CD4-positive, alpha-beta T cell treated with Interleukin-17A for 4 hours (primary cell): ENCODE measurements at regions not wholly inside any gene's neighbourhood (a gene's known extent, or its start where the extent isn't known, plus 50 kb on each side); places are given as distances from the start of the nearest gene placed in this dataset.
"Not testable (repeated sequence)": the region's sequence is repeated elsewhere in the genome, so short reads cannot be mapped to it uniquely, and the experiment has no call there.

Experiments
- DNase-seq: peaks from one replicate; pipeline ENCODE4 v3.0.0-alpha.2; 2020; ENCODE audit warnings: mixed read lengths

DNA sequence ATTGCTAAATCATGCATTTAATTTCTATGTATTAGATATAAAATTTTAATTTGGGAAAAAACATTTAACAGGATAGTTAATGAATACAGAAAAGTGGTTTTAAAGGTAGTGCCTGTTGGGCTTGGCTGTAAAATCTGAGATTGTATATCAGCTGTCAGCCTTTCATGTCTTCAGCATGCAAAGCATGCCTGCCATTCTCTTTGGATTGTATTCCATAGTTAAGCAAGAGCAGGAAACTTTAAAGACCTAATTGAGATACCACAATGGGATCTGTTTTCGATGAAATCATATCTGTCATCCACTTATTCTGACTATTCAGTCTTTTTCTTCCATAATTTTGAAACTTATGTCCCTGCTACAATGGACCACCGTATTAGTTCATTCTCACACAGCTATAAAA, 451.0 kb upstream of the DDI1 start:
- DNase-seq = no peak

DNA sequence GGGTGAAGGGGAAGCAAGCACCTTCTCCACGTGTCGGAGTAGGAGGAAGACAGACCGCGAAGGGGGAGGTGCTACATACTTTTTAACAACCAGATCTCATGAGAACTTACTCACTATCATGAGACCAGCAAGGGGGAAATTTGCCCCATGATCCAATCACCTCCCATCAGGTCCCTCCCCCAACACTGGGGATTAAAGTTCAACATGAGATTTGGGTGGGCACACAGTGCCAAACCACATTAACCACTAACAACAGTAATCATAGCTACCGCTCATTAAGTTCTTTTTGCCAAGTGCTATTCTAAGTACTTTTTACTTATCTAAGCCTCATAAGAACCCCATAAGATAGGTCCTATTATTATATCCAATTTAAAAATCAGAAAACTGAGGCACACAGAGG, 450.5 kb upstream of the DDI1 start:
- no peak for DNase-seq

DNA sequence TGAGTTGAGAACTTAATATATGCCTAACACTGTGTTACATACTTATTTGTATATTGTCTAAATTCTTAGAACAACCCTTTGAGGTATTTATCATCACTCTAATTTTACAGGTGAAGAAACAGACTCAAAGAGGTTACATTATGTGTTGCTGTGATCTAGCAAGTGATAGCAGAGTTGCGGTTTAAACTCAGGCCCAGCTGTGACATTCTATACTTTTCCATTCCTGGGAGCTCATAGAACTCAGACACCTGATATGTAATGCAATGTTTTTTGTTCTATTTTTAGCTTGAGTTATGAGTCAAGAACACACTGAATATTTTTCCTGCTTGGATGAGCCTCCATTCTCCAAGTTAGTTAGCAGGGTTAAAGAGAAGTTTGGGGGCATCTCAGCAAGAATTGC, 449.7 kb upstream of the DDI1 start:
- DNase-seq = no peak

DNA sequence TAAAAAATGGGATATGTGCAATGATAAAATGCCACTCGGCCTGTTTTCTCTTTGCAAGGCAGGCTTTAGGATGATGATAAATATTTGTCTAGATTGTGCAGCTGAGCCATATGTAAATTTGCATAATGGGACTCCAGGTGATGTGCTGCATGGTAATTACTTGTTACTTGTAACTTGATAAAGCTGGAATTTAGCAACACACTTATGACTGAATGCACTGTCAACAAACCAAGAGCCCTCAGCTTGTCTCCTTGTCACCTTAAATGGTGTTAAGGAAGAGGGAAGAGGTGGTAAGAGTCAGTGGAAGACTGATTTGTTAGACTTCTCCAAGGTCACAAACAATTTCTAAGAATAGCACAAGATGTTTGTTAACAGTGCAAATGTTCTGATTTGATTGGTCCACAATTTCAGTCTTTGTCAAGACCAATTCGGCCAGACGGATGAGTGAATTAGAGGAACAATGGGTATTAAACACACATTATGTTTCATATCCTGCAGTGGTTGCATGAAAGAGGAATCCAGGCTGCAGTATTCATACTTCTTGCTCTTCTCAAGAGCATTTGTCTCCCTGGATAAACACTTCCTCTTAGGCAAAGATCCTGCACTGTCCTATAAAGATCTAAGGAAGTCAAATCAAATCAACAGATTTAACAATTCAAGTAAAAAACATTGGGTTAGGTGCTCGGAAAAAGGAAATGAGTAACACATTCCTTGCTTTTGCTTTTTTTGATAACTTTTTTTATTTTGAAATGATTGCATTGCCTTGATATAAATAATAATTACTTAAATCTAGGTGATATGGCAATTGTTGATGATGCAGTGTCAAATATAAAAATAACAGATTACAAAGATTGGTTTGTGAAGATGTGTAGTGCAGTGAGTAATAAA, 448.3 kb upstream of the DDI1 start:
- DNase-seq = no peak

DNA sequence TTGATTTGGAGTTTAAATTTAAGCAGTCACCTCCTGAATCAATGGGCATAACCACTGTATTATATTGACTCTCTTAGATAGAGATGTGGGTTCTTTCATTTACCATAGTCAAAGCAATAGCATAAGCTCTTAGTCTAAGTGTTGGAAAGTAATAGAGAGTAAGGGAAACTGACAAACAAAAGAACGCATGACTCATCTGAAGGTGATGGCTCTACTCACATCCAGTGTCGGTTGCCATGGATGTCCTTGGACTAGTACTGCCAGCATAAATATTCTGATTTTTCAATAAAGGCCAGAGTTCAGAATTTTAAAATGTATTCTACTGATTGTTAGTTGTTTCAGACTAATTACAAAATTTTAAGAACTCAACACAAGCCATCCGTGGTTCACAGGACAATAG, 444.9 kb upstream of the DDI1 start:
- DNase-seq = no peak

DNA sequence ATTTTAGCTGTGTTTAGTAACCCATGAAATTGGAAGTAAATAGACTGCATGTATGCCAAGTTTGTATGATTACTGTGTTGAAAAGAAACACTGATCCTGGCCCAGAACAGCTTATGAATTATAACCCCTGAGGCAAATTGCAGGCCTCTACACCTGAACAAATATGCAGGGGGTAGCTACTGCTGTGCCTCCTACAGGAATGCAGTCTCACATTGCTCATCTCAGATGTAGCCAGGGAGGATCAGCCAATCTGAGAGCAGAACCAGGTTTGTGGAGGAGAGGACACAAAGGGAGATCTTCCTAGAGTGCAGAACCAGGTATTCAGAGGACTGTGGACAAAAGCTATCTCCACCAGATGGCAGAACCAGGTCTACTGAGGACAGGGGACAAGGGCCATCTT, 442.2 kb upstream of the DDI1 start:
- no peak for DNase-seq

DNA sequence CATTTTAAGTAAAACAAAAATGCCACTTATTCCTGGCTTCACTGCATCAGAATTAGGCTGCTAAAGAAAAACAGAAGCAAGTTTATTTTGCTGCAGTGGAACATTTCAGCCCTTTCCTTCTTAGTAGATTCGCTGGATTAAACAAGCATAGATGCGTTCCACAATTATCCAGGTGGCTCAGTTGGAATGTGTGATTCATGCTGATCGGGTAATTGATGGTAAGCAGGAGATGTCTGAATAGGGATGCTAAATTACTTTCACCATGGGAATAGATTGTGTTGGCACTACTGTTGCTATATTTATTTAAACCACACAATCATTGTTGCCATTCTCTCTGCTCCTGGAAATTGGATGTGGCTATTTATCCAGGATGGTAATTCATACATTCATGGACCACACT, 440.1 kb upstream of the DDI1 start:
- no peak for DNase-seq

DNA sequence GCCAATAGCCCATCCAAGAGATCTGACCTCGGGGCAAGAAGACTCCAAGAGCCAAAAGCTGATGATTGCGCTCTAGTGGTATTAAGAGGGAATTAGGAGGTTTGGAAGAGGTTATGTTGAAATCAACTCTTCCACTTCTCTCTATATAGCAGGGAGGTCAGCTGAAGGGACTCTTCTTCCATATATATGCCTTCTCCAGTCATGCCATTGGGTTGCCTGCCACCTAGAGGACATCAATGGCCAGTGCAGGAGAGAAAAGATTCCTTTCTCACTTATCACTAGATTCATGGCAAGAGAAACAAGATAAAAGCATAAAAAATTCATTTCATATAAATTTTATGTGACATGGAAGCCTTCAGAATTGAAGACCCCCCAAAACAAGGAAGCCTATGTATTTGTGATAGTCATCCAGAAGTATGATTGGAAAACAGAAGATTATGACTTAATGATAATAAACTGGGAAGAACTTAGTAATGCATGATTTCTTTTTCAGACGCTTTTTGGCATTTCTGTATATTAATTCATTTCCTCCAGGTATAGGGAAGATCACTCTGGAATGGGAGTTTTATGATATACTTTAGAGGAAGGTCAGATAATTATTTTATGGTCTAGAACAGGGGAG, 435.1 kb upstream of the DDI1 start:
- DNase-seq = no peak

DNA sequence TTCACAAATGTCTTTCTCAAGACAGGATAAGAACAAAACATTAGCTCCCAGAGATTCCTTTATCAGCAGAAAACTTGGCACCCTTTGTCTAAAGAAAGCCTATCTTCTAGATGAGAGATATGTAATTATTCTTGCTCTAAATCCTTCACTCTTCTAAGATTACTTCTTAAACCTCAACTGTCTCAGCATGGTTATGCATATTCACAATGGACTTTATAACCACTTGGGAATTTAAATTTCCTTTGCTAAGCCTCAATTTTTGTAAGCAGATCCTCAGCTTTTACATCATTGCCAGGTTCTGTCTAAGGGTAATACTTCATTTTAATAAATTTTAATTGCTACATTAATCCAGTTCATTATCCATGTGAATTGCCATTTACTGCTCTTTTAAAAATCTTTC, 433.6 kb upstream of the DDI1 start:
- no peak for DNase-seq

DNA sequence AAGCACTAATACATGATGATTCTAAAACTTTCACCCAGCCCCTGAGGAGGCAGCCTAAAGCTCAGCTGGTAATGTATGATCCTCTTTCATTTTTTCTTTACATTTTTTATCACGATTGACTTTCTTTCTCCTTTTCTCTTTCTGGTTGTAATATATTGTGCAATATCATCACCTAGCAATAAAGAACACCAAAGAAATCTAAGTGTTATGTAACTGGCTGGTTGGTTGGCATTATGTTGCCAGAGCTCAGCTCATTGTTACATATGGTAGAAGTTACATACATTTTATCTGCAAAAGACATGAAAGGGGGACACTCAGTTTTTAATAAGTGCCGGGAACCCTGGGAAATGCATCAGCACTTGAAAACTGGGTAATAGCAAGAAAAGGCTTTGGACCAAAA, 432.1 kb upstream of the DDI1 start:
- no peak for DNase-seq

DNA sequence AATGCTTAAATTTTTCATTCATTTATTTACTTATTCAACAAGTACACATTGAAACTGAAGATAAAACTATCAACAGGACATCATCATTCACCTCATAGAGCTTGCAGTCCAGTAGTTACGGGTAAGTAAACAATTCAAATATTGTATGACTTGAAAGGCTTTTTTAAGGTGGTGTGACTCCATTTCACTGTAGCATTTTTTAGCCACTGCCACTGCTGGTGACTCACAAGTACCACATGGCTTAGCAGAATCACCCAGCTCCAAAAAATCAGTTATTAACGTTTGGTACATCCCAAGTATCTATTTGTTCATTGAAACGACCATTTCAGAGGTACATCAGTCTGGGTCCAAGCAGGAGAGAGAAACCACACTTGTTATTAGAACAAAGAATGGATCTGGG, 427.9 kb upstream of the DDI1 start:
- no peak for DNase-seq

DNA sequence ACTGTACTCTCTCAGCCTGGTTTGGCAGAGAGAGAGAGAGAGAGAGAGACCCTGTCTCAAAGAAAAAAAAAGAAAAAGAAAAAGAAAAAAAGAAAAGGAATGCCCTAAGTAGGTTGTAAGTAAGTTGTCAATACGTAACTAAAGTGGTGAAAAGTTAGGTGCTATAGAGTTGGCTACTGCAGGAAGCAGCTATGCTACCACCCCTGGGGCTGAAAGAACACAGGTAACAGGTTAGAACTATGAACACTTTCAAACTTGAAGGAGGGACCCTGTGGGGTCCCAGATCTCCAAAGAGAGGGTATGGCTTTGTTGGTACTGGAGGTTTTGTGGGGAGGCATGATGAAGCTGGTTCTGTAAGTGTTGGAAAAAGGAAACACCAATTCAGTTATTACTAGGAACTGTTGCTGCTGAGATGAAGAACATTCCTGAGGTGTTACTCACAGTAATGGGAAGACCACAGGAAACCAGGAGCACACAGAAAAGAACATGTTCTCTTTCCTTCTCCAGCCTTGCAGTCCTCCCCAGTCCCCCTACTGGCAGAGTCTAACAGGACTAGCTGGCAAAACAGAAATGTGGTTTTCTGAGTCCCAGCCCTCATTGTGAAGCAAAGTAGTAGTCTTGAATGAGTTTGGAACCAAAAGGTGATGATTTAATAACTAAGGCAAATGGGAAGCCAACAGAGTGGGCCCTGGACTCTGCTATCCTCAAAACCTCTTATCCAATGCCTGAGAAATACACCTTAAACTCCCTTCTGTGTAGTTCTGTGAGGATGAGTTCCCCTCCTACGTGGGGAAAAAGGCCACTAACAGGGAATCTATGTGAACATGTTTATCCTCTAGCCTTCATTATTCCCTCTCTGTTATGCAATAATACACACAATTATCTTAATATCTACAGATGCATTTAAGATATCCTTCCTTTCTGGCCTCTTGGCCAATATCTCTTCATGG, 427.0 kb upstream of the DDI1 start:
- no peak for DNase-seq

DNA sequence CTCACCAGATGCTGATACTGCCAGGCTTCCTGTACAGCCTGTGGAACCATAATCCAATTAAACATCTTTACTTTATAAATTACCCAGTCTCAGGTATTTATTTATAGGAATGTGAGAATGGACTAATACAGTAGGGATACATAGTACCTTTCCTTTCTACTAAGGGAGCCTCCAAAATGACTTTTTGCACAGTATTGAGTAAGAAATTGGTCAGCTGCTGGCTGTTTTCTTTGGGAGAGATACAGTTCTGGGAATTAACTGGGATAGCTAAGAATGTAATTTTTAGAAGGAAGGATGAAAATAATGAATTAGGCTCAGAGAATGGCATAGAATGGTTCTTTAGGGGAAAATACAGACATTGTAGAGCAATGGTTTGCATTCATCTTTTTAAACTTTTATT, 426.0 kb upstream of the DDI1 start:
- DNase-seq = no peak

DNA sequence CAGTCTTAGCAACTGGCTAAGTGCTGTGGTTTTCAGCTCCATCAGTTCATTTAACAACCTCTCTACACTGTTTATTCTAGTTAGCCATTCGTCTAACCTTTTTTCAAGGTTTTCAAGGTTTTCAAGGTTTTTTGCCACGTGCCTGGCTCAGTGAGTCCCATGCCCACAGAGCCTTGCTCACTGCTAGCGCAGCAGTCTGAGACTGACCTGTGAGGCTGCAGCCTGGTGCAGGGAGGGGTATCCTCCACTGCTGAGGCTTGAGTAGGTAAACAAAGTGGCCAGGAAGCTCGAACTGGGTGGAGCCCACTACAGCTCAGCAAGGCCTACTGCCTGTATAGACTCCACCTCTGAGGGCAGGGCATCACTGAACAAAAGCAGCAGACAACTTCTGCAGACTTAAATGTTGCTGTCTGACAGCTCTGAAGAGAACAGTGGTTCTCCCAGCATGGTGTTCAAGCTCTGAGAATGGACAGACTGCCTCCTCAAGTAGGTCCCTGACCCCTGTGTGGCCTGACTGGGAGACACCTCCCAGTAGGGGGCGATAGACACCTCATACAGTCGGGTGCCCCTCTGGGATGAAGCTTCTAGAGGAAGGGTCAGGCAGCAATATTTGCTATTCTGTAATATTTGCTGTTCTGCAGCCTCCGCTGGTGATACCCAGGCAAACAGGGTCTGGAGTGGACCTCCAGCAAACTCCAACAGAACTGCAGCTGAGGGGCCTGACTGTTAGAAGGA, 424.7 kb upstream of the DDI1 start:
- DNase-seq = not testable (repeated sequence)

DNA sequence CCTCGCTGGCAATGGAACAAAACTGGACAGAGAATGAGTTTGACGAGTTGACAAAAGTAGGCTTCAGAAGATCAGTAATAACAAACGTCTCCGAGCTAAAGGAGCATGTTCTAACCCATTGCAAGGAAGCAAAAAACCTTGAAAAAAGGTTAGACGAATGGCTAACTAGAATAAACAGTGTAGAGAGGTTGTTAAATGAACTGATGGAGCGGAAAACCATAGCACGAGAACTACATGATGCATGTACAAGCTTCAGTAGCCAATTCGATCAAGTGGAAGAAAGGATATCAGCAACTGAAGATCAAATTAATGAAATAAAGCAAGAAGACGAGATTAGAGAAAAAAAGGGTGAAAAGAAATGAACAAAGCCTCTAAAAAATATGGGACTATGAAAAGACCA, 424.0 kb upstream of the DDI1 start:
- not testable (repeated sequence) for DNase-seq

DNA sequence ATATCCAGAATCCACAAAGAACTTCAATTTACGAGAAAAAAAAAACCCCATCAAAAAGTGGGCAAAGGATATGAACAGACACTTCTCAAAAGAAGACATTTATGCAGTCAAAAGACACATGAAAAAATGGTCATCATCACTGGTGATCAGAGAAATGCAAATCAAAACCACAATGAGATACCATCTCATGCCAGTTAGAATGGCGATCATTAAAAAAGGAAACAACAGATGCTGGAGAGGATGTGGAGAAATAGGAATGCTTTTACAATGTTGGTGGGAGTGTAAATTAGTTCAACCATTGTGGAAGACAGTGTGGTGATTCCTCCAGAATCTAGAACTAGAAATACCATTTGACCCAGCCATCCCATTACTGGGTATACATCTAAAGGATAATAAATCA, 419.9 kb upstream of the DDI1 start:
- DNase-seq = not testable (repeated sequence)

DNA sequence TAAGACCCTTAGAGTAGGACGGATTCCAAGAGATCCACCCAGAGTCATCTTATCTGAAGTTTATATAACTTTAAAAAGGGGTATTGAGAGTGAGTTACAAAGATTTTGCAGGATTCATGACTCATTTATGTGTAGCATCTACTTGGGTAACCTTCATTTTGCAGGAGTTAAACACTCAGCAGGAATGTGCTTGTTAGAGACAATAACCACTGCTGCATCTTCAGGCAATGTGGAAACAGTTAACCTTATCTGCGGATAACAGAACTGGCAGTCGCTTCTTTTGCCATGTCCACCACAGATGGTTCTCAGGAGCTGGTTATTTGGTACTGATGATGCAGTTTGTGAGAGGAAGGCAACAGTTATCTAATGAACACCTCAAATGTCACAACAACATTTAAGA, 417.9 kb upstream of the DDI1 start:
- no peak for DNase-seq

DNA sequence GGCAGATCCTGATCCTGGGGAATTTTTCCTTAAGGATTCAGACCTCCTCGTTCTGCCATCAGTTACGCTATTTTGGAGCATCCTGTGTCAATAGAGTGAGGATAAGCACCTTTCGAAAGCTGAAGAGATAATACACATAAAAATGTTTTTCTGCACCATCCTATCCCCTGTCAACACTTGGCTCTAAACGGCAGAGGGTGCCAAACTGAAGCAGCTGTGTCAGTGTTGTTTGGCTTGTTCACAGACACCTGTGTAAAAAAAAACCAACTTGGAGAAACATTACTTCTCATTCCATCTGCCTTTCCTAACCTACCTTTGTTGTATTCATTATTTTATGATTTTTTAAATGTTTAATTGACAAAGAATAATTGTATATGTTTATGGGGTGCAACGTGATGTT, 417.0 kb upstream of the DDI1 start:
- no peak for DNase-seq

DNA sequence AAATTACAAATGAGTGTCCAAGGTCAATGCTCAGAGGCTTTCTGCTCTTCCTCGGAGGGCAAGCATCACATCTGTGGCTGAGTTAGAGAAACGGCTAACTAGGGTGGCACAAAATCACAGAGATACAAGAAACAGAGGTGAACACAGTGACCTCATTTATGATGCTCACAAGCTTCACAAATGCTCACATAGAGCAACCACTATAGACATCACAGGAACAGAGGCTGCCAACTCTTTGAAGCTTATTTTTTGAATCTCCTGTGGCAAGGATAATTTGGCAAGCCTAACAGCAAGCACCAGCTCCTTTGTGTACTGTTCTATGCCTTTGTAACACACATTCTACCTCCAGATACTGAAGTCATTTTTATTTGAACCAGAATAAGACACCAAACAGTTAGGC, 416.5 kb upstream of the DDI1 start:
- no peak for DNase-seq

DNA sequence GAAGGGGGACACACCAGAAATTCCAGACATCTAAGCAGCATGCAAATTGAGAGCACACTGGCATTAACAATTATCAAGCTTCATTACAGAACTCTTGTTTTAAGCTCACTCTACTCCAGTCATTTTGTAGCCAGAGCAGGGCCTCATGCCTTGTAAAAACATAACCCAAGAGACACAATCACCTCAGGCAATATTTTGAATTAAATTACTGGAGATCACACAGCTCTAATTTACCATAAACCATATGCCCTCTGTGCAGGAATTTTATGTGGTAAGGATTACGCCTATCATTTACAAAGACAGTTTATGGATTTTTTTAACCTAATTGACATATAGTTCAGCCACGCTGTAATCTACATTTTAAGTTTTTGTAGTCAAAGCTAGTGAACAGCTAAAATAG, 414.1 kb upstream of the DDI1 start:
- no peak for DNase-seq

DNA sequence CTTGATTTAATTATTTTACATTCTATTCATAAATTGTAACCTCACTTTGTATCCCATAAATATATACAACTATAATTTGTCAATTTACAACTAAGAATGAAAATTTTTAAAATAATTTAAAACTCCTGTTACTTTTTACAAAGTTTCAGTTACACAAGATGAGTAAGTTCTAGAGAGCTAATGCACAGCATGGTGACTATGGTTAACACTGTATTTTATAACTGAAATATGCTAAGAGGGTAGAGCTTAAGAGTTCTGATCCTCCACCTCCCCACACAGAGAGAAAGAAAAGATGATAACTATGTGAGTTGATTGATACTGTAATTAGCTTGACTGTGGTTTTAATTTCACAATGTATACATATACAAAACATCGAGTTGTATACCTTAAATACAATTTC, 412.5 kb upstream of the DDI1 start:
- no peak for DNase-seq

DNA sequence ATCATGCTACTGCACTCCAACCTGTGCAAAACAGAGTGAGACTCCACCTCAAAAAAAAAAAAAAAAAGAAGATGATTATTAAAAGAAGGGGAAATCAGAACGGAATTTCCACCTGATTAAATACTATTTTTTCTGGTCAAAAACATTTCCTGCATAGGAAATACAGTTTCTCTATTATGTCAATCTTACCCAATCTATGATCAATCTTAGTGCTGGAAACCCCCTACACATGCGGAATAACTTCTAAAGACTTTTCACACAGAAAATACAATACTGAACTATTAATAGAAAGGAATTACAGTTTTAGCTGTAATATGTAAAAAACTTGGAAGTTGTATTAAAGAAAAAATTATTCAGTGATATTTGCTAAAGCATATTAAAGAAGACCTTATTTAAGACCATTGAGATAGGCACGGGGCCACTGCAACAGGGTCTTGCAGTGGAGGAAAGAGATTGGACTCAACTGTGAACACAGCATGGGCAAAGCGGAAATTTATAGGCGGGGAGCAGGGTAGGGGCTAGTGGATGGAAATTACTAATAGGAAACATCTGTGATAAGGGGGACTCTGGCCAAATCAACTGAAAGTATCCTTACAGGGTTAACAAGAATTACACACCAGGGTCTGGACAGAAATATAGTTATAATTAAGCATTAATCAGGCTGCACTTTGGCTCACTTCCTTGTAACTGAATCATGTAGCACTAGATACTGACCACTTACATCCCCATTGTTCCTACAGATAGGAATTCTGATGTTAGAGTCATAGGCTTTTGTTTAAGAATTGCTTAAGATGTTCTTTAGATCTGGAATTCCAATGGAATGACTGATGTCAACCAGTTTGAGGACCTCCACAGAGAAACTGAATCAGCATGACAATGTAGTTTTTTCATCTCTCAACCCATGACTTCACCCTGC, 411.5 kb upstream of the DDI1 start:
- no peak for DNase-seq
